Stimulated activated CD8-positive, alpha-beta memory T cell treated with anti-CD3 and anti-CD28 coated beads, Interleukin-4, amount 100 ng/mL, for 1 hour (primary cell): ENCODE measurements at regions not wholly inside any gene's neighbourhood (a gene's known extent, or its start where the extent isn't known, plus 50 kb on each side); places are given as distances from the start of the nearest gene placed in this dataset.

ENCODE experiments used
- DNase-seq, 2 donors: peaks; one replicate each; pipeline ENCODE4 v3.0.0-alpha.2; 2020; ENCODE audit warnings: low read depth in 2 of 2, low spot score in 1 of 2

DNA sequence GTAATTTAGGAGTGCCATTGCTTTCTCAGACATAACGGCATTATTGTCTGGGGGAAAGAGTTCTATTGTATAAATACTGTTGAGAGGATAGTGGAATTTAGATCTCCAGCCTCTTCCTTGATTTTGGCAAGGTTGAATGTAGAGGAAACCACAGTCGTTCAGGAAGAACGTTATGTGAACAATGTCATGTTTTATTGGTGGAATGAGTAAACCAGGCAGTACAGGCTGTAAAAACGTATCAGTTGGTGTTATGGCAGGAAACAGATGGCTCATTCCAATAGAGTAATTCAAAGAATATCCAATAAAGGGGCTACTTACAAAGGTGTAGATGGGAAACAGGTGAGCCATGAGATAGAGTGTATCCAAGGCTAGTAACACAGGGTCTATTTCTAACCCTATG is 123.6 kb upstream of the SLC35B3 start:
- DNase-seq = no peak

DNA sequence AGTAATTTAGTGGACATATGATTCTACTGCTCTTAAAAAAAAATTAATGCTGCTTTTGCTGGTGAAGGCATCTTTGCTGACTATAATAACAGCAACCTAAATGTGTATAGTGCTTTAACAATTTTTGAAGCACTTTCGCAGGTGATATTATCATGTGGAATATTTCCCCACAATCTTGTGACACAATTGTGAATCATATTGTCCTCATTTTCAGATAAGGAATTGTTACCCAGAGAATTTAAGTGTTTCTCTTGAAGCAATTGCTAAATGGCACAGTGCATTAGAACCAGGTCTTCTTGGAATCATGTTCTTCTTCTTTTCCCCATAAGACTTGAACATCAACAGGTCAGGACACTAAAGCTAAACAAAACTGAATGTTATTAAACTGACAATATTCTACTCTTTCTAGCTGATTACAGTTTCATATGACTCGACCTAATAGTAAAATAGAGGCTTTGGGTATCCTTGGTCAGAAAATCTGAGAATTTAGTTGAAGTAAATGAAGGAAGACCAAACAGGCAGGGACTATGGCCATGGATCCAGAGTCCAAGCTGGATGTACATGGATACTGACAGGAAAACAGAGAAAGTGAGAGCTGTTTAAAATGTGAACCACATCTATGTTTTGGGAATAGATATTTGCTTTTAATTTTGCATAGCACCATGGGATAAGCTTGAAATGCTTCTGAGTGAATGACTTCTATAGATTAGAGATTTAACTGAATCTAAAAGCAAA is 121.8 kb upstream of the SLC35B3 start:
- DNase-seq = no peak

DNA sequence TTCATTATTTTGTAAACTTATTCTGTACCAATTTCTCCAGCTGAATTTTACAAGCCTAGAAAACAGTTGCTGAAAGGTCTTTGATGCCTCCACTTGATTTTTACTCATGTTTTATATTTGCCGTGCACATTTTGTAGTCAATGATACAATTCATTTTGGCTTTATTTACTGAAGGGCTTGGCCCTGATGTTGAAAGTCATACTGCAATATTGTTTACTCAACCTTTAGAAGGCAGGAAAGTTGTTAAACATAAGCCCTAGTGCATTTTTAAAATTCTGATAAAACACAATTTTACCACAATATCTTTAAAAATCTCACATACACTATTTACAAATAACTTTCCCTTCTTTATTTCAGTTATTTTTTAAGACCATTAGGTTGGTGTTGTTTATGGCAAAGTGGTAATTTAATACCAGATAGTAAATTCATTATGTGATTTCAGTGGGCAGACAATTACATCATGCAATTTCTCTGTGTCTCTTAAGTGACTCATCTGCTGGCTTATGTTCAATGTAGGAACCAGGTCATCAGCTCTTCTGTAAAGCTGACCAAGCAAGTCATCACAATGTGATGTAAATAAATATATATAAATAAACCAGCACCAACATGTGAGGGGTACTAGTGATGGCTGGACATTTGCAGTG is 121.1 kb upstream of the SLC35B3 start:
- no peak for DNase-seq

GRCh38 chr6:8551993-8552392 is 116.6 kb upstream of the SLC35B3 start:
- no peak for DNase-seq

DNA sequence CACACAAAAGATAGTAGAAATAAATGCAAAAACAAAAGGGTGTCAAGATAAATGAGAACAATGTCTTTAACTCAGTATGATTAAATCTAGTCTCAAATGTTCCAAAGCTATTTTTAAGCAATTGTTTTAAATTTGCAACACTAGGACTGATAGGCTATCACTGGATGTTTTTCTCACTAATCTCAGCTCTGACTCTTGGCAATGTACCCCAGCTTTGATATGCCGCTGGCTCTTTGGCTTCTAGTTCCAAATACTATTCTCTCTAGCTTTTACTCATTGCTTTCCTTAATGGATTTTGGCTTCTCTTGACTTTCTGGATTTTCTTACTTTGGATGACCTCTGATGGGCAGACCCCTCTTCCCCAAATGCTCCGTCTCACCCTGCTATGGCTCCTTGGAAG is 116.0 kb upstream of the SLC35B3 start:
- DNase-seq = no peak

- DNase-seq = no peak
Measured at GRCh38 chr6:8549074-8549790, 113.9 kb upstream of the SLC35B3 start.

GRCh38 chr6:8546496-8546895 is 111.2 kb upstream of the SLC35B3 start:
- DNase-seq = no peak

GRCh38 chr6:8545336-8545735 is 110.0 kb upstream of the SLC35B3 start:
- no peak for DNase-seq

- no peak for DNase-seq
Measured at GRCh38 chr6:8543714-8544113, 108.4 kb upstream of the SLC35B3 start.

DNA sequence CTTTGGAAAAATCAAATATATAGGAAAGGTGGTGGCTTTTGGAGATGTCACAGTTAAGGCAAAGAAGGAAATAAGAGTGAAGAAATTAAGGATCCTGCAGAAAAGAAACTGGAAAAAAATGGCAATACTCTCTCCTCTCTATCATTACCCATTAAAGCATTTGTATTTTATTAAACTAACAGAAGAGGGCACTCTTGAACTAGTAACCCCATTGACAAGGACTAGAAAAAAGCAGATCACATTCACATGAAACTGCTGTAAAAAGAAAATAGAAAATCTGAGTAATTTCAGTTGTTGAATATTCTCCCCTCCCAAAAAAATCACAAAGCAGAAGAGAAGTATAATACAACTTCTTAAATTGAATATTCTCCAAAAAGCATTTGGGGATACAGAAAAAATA is 104.1 kb upstream of the SLC35B3 start:
- DNase-seq = no peak

DNA sequence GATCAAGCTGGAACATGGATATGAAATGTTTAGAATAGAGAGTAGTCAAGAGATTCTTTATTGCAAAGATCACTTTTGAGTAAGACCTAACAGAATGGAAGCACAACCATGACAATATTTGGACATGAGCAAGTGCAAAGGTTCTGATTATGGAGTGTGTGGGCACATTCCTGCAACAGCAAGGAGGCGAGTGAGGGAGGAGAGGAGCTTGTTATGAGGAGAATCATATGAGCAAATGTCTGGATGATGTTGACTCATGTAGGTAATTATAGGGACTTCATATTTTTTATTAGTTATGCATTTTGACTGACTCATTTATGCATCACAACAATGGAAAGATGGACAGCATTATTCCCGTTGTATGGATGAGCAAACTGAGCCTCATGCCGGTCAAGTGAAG is 100.8 kb upstream of the SLC35B3 start:
- no peak for DNase-seq

GRCh38 chr6:8535519-8535918 is 100.2 kb upstream of the SLC35B3 start:
- no peak for DNase-seq

DNA sequence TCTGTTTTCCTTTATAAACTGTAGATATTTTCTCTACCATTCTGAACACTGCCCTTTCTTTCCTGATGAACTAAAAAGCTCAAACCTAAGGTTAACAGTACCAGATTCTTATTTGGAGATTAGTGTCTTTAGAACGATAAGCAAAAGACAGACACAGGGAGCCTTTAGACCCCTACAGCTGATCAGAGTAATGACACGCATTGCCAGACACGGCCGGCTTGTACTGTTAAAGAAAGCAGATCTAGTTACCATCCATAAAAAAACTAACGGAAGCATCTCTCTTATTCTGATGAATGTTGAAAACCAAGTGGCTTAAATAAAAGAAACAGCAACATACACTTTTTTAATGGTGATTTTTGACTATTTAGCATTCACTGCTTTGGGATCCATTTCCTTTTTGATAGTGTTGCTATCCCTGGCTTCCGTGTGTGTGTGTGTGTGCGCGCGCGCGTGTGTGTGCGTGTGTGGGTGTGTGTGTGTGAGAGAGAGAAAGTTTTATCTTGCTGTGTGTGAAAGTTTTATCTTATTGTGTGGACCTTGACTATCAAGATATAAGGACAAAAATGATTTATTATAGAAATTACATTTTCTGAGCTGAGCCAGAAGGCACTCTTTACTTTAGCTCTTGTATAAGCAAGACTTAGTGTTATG is 95.6 kb upstream of the SLC35B3 start:
- DNase-seq = no peak

- no peak for DNase-seq
Measured at GRCh38 chr6:8529250-8529649, 93.9 kb upstream of the SLC35B3 start.

DNA sequence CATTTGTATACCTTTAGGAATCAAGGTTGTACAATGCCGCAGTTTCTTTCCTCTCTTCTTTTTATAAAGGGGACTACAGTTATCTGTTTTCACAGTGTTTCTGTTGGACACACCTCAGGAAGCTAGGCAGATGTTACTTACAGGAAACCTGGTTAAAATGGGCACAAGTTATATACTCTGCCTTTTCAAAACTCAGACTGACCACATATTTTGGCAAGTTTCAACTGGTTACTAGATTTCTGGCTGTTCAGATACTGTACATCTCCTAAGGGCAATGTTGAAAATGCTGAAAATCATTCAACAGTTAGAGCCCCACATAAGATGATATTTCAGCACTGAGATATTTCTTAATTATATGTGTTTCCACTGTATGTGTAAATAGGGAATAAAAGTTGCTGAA is 92.5 kb upstream of the SLC35B3 start:
- no peak for DNase-seq

DNA sequence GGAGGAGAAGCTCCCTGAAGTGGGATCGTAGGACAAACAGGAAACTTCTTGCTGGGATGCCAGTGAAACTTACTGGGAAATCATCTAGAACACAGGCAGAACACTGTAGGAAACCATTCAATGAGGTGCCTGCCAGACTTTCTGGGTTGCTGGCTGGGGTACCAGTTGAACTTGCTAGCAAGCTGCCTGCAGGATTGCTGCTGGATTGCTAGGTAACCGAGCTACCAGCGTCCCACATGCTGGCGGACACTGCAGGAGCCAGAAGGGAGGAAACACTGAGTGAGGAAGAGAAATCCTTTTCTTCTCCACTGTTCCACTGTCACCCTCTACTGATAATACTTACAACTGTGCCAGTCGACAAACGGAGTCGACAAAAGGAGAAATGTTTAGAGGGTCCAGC is 91.3 kb upstream of the SLC35B3 start:
- no peak for DNase-seq

DNA sequence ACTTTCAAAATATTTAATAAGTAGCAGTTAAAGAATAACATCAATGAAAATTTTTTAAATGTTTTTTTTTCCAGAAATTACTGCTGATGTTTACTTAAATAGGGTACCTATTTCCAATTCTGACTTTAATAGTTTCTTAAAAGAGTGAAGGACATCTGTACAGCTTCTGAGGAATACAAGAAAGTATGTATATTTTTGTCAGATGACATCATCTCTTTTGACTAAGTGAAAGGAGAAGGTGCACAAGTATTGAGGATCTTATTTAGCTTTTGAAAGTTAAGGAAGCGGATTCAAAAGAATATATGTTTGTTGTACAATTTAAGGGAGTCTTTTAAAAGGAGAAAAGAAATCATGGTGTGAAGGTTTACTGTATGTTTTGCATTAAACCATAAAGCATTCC is 90.0 kb upstream of the SLC35B3 start:
- DNase-seq = no peak

DNA sequence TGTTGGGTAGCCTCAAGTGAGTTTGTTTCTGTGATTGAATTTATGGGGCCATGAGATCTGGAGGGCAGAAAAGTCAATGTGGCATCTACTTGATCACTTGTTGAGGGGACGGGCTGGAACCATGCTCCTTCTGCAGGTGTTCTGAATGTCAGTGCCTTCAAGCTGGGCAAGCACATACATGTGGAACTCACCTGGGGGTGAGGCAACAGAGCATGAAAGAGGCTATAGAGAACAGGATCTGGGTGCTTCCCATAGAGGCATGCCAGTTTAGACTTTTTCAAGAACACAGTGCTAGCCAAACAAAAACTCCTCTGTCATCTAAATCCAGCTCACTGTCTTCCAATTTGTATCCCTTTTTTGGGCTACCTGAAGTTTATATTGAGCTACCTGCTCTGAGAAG is 77.8 kb upstream of the SLC35B3 start:
- no peak for DNase-seq

DNA sequence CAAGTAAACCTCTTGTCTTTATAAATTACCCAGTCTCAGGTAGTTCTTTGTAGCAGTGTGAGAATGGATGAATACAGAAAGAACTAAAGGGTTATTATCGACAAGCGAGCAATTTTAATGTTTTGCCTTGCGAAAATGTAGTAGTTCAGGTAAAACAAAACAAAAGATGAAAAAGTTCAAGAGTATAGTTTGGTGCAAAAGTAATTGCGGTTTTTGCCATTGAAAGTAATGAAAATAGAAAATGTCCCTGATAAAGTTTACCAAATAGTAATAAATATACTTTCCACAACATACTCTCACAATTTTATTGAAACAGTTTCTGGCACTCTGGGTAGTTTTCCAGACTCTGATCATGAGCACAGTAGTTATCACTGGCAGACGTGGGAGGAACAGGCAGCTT is 71.9 kb upstream of the SLC35B3 start:
- DNase-seq = no peak

GRCh38 chr6:8506126-8506525 is 70.8 kb upstream of the SLC35B3 start:
- no peak for DNase-seq

DNA sequence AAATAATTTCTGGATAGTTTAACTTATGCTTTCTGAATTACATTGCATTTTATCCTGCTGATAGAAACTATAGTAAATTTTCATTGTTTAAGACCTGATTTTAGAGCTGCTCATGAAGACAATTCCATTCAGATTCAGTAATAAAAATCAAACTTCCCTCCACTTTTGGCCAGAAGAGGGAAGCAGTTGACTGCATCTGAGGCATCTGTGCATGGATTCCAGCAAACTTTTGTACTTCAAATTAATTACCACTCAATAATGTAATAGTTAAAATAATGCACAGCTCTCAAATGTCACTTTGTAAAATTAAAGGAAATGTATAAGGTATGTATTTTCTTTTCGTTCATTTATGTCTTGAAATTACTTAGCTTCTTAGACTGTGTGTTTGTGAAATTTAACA is 64.2 kb upstream of the SLC35B3 start:
- DNase-seq = no peak

DNA sequence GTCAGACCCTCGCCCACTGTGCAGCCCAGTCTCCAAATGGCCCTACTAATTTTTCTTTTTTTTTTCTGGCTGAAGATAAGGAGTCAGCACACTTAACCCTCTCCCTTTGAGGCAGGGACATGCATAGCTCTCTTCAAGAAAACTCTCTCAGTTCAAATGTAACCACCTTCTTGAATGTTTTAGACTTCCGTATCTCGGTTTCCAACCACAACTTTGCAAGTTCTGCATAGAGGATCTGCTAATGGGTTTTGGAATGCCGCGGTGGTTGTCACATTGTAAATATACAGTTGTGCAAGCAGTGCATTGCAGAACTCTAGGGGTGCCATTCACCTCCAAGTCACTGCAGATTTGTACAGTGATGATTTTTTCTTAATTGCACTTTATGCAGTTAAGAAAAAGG is 59.4 kb upstream of the SLC35B3 start:
- DNase-seq = no peak
